IPS-NIHi7 (cell line): ENCODE measurements at regions not wholly inside any gene's neighbourhood (a gene's known extent, or its start where the extent isn't known, plus 50 kb on each side); places are given as distances from the start of the nearest gene placed in this dataset.

Experiments
- DNase-seq: peaks from one replicate; pipeline ENCODE4 v3.0.0; 2012; ENCODE audit warnings: mixed read lengths; ENCODE audit errors: extremely low spot score

DNA sequence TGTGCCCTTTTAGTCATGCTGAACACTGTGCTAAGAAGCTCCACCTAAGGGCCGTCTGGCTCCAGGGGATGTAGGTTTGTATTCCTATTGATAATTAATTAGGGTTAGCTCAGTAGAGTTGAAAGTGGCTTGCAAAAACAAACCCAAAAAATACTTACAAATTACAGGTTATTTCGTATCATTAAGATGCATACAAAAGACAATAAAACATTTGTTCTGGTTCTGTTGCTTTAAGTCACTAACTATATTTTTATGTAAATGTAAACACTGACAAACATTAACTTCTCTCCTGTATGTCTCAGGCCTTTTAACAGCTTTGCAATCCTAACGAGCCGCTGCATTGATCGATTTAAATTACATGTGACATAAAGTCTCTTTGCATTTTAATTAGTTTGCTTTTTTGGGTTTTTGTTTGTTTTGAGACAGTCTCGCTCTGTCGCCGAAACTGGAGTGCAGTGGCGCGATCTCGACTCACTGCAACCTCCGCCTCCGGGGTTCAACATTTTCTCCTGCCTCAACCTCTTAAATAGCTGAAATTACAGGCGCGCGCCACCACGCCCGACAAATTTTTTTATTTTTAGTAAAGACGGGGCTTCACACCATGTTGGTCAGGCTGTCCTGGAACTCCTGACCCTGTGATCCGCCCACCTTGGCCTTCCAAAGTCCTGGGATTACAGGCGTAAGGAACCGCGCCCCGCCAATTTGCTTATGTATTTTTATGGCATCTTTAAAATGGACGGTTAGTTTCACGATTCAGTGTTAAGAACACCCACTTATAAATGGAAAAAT lies 110.9 kb downstream of the HFE start:
- no peak for DNase-seq

- no peak for DNase-seq
Observed at GRCh38 chr6:26198722-26199056, 111.5 kb downstream of the HFE start.

DNA sequence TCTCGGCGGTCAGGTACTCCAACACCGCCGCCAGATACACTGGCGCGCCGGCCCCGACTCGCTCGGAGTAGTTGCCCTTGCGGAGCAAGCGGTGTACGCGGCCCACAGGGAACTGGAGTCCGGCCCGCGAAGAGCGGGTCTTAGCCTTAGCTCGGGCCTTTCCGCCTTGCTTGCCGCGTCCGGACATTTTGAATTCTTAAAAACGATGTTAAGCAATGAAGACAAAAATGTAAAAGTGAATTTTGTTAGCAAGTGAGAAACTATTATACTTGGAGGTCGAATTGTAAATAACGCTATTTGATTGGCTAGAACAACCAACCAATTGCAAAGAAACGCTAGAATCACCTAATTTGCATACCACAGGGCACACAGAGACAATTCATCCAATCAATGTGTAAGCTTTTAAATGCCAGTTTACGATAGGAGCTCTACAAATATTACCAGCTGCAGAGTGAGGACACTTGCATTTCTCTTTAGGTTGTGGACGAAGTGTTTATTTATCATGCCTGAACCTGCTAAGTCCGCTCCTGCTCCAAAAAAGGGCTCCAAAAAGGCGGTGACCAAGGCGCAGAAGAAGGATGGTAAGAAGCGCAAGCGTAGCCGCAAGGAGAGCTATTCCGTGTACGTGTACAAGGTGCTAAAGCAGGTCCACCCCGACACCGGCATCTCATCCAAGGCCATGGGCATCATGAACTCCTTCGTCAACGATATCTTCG lies 112.0 kb downstream of the HFE start:
- peak; percentile 41 for DNase-seq

DNA sequence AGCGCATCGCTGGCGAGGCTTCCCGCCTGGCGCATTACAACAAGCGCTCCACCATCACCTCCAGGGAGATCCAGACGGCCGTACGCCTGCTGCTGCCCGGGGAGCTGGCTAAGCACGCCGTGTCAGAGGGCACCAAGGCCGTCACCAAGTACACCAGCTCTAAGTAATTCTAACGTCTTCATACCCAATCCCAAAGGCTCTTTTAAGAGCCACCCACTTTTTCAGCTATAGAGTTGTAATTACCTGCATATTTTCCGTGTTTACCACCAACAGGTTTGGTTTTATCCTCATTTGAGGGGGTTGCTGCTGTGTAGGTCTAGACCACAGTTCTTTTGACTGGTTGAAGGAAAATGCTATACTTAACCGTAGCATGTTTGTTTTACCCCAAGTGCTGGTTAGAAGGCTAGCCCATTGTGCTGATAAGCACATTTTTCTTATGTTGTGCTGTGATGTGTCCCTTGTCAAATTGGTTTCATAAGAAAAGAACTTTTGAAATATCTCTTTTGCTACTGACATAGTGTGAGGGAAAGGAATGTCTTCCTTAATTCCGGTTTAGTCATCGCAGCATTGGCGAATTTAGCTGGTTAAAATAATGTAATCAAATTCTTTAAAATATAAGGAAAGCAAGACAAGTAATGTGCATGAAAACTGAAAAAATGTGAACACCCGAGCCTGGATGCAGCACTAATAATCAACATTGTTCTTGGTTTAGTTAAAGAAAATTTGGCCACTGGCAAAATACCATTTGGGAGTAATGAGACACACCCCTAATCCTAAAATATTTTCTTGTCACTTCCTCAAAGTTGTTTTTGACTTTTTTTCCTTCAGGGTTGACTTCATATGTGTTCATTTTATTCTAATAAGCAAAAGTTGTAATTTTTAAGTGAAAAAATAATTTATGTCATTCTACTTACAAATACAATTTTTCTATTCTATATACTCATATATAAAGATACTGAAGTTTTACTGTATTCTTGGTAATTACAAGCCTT lies 112.8 kb downstream of the HFE start:
- no peak for DNase-seq

DNA sequence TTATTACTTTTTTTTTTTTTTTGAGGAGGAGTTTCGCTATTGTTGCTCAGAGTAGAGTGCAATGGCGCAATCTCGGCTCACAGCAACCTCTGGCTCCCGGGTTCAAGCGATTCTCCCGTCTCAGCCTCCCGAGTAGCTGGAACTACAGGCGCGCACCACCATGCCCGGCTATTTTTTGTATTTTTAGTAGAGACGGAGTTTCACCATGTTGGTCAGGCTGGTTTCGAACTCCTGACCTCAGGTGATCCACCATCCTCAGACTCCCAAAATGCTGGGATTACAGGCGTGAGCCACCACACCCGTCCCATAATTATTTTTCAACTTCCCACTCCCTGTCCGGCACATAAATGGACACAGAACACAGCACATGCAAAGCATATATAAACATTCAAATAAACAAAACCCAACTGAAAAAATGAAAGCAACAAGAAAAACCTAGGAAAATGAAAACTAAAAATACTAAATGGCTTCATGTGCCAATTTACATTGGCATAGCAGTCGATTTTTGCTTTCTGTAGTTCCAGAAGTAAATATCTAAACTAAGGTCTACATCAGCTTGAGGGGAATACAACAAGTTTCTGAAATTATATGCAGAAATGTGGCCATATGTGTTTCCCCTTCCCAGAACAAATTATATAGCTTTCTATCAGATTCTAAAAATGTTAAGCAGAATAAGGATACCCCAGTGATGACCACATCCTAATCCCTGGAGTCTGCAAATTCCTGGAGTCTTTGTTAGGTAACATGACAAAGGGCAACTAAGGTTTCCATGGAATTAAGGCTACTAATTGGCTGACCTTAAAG lies 113.9 kb downstream of the HFE start:
- no peak for DNase-seq

GRCh38 chr6:26202201-26202611 lies 115.0 kb downstream of the HFE start:
- no peak for DNase-seq

DNA sequence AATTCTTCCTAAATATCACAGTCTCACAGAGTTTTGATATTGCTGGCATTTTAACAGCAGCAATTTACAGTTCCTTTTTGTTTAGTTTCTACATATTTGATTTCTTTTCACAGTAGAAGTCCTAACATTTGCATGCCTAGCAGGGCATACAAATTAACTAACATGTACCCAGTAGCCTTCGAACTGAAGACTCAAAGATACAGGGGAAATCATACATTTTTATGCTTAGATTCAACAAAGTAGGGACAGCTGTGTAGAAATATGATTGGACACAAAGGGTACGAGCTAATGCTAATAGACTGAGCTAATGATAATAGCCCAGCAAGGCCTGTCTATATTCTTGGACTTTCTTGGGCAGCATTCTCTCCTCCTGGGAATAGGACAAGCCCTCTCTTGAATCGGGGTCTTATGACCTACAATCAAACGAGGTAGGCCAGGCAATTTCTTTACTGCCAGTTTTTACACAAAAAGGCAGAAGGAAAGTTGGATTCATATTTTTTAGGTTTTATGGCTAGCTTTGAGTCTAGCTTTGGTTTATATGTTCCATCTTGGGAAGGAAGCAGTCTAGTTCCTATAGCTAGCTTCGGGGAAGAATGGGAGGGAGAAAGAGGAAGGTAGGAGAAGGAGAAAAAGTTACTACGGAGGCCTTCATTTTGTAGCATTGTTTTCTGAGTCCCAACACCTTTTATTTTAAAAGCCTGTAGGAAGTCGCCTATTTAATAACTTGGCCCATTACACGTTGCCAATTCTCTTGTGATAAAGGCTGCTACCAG lies 115.8 kb downstream of the HFE start:
- DNase-seq = no peak

DNA sequence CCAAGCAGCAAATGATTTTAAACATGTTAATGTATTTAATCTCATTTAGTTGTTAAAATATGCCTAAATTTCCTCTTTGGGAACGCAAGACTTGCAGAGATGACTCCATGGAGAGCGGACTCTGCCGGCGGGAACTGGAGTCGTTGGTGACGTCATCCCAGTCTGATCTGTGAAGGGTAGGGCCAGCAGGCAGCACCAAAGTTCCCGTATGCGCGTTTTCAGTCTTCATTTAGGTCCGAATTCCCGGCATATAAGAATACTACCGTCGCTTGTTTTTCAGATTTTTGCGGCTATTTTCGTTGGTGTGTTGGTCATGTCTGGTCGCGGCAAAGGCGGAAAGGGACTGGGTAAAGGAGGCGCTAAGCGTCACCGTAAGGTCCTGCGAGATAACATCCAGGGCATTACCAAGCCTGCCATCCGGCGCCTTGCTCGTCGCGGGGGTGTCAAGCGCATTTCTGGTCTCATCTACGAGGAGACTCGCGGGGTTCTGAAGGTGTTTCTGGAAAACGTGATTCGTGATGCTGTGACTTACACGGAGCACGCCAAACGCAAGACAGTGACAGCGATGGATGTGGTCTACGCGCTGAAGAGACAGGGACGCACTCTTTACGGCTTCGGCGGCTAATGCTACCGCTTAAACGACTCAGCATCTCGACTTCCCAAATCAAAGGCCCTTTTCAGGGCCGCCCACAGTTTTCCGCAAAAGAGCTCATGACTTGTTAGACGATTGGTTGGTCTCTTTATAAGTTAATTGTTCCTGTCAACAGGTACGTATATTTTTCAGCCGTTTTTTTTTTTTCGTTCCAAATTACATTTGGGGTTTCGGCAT lies 117.3 kb downstream of the HFE start:
- peak; percentile 72 for DNase-seq

DNA sequence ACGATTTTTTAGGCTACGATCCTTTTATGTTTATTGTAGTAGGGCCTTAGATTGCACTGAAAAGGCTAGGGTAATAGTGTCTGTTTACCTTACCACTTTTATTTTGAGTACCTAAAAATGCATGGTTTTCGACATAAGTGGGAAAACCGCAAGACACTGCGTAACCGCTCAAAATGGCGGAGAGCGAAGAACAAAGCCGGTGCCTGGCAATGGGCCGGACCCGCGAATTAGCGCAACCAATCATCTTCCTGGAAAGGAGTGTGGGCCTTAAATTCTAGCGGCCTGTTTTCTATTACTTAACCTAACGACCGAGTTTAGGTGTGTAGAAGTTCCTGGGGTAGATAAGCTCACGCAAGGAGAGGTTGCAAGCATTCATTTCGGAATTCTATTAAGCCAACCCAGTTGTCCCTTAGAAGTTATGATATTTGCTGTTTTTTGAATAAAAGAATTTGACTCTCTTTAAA lies 118.0 kb downstream of the HFE start:
- no peak for DNase-seq

DNA sequence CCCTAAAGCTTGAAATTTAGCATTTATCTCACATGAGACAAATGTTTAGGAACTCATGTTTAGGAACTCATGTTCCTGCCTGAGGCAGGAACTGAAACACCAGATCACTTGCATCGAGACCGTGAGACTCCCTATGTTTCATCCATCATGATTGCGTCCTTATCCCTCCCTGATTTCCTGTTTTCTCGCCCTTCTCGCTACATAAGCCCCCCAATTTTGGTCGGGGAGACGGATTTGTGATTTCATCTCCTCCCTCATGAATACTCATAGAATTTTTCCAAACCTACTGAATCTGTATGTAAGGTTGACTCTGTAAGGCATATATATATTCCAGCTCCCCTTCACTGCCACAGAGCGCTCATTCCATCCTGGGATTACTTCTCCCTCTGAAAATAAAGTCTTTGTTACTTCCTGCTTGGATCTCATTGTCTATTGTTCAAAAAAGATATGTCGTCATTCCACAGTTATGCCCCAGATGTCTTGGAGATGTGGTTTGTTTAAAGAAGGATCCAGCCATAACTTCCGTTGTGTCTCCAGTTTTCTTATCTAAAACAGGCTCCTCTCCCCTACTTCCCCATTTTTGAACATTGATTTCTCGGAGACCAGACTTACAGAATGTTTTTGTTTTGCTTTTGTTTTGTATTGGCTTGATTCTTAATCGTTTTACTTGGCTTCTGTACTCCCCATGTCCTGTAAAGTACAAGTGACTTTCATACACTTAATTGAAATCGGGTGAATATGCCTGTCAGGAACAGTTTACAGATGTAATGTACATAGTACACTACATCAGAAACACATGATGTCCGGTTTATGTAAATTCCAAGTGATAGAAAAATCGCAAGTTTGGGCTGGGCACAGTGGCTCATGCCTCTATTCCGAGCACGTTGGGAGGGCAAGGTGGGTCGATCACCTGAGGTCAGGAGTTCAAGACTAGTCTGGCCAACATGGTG lies 118.7 kb downstream of the HFE start:
- no peak for DNase-seq

DNA sequence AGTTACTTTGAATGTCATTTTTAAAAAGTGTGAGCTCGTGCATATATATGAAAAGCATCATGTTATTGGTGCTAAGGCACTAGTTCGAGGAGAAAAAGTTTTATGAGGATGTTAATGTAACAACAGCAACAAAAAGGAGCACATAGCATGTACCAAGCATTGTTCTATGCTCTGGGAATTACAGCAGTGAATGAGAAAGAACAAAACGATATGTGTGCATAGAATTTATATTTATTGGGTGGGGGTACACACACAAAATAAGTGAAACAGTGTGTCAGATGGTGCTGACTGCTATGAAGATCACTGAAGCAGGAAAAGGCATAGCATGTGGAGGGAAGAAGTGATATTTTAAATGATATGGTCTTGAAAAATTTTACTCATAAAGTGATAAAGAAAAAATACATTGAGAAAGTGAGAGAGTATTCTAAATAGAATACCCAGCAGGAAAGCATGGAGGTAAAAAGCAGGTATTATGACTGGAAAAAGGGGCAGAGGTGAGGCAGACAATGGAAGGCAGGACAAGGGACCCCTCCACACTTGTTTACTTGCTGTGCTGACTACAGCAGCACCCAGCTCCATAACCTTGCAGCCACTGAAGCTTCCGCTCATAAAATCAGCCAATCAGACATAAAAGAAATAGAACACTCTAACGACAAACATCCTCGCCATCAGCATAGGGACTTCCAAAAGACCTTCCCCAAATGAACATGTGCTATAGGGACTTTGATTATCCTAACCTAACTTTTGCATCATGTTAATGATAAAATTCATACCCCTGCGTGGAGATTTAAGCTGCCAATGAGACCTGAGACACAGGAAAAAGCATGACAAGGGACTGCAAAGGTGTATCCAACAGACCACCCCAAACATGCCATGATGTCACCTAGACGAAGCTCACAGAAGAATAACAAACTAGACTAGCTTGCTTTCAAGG lies 119.9 kb downstream of the HFE start:
- DNase-seq = no peak

DNA sequence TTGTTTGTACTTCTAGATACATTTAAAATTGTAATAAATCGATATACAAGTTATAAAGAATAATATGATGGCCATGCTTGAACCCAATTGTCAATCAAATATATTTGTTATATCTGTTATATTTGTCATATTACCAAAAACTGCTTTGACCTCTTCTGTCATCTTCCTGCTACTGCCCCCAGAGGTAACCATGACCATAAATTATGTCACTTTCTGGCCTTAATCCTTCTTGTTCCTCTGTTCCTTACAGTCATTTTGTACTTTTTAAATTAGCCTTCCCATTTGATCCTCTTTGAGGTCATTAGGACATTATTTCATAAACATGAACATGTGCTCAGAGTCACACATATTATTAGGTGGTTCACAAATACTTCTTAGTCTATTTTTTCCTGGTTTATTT lies 124.7 kb downstream of the HFE start:
- DNase-seq = no peak

DNA sequence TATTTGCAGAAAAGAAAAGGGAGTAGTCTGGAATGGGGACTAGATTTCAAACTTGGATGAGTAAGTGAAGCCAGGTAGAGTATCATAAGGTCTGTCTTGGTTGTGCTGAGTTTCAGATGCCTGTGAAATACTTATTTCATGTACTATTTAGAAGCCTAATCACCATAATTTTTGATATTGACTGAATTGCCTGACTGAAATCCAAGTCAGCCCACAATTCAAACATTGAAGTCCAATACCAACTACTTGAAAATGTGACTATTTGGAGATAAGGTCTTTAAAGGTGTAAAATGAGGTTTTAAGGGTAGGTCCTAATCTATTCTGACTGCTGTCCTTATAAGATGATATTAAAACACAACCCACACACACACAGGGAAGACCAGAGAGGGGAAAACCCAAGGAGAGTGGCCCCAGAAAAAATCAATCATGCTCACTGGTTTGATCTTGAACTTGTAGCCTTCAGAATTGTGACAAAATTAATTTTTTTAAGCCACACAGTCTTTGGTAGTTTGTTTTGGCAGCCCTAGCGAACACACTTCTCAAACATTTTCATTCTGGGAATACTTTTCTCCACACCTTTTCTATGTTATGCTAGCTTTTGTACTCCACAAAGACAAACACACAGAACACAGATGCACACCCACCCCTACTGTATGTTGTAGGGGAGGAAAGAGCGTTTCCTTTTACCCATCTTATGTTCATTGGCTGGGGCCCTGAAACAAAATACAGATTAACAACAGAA lies 126.3 kb downstream of the HFE start:
- DNase-seq = no peak

GRCh38 chr6:26214803-26215584 lies 127.8 kb downstream of the HFE start:
- no peak for DNase-seq

- no peak for DNase-seq
Observed at GRCh38 chr6:26215585-26216358, 128.5 kb downstream of the HFE start.
